ENCODE measurements at regions not wholly inside any gene's neighbourhood (a gene's known extent, or its start where the extent isn't known, plus 50 kb on each side); places are given as distances from the start of the nearest gene placed in this dataset.

DNA sequence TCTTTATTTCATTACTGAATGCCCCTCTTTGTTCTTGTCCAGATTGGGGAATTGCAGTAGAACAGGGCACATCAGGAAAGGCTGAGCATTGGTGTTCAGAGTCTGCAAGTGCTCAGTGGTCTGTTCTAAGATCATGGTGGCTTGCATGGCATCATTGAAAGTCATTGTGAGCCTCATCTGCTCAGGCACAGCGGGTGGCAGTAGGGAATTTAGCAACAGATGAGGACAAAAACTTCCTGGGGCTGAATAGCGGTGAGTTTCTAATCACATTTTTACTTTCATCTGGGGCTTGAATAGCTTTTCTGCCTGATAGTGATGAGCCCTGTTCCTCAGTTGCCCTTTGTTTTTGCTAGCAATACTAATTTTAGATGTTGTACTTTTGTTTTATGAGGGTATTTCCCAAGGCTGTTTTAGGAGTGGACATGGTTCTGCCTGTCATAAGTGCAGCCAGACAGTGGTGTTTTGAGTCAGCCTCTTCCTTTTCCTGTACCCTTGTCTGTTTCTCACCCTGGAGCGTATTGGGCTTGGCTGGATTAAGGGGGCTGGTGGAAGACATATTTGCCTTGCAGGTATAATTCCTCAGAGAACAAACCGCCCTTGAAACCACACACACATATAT lies 127.2 kb upstream of the IL12A start:
- H3K27ac ChIP-seq (ENCODE audit: low read length): no peak overlapping the region
- TF ChIP-seq EZH2 (IDR thresholded peaks at IDR 0.05; ENCODE audit: borderline replicate concordance, insufficient read depth, low read length, poor library complexity, severe bottlenecking) (no peak), SMC3 (conservative IDR thresholded peaks at IDR 0.05; ENCODE audit: poor library complexity) (no peak), MXI1 (conservative IDR thresholded peaks at IDR 0.05; ENCODE audit: poor library complexity, severe bottlenecking) (no peak), POLR2AphosphoS5 (IDR thresholded peaks at IDR 0.05) (no peak), TAF1 (IDR thresholded peaks at IDR 0.05; ENCODE audit: low read depth) (no peak)
- no peak overlapping the region for H3K9ac ChIP-seq (ENCODE audit: low read length)
- H3F3A ChIP-seq (ENCODE audit: insufficient read depth, low read length, poor library complexity, severe bottlenecking): no peaks in the 10 kb centered on the region
- no peaks in the 10 kb centered on the region for H4K20me1 ChIP-seq (ENCODE audit: insufficient read depth)
- H3K36me3 ChIP-seq (ENCODE audit: insufficient read depth, low read length): no peaks in the 10 kb centered on the region
- peaks cover 45% of the 10 kb centered on the region for H3K79me2 ChIP-seq (replicated peaks; ENCODE audit: insufficient read depth, low read length)
- no peak overlapping the region for H2AFZ ChIP-seq (ENCODE audit: low read depth, low read length)
- no peak overlapping the region for H3K4me2 ChIP-seq (ENCODE audit: low read length)
- no peaks in the 10 kb centered on the region for H3K27me3 ChIP-seq (ENCODE audit: insufficient read depth, low read depth, low read length)
- H3K9me3 ChIP-seq (ENCODE audit: low read length): no peaks in the 10 kb centered on the region
- H3K4me3 ChIP-seq (ENCODE audit: low read length): no peak overlapping the region
- H3K9me2 ChIP-seq (ENCODE audit: insufficient read depth, low read length): no peaks in the 10 kb centered on the region

- no peaks in the 10 kb centered on the region for H3K27me3 ChIP-seq (ENCODE audit: insufficient read depth, low read depth, low read length)
- H3K36me3 ChIP-seq (ENCODE audit: insufficient read depth, low read length): no peaks in the 10 kb centered on the region
- H3K9ac ChIP-seq (ENCODE audit: low read length): no peak overlapping the region
- H3K4me2 ChIP-seq (ENCODE audit: low read length): no peak overlapping the region
- H3K27ac ChIP-seq (ENCODE audit: low read length): no peak overlapping the region
- no peak overlapping the region for H2AFZ ChIP-seq (ENCODE audit: low read depth, low read length)
- peaks cover 35% of the 10 kb centered on the region for H3K79me2 ChIP-seq (replicated peaks; ENCODE audit: insufficient read depth, low read length)
- no peak for TF ChIP-seq EP300 (conservative IDR thresholded peaks at IDR 0.05; ENCODE audit: poor library complexity, severe bottlenecking)
- no peaks in the 10 kb centered on the region for H3K9me2 ChIP-seq (ENCODE audit: insufficient read depth, low read length)
- no peaks in the 10 kb centered on the region for H3F3A ChIP-seq (ENCODE audit: insufficient read depth, low read length, poor library complexity, severe bottlenecking)
- H4K20me1 ChIP-seq (ENCODE audit: insufficient read depth): no peaks in the 10 kb centered on the region
- no peak overlapping the region for H3K4me3 ChIP-seq (ENCODE audit: low read length)
- H3K9me3 ChIP-seq (ENCODE audit: low read length): no peaks in the 10 kb centered on the region
Observed at GRCh38 chr3:159865041-159865579, 123.5 kb upstream of the IL12A start.

DNA sequence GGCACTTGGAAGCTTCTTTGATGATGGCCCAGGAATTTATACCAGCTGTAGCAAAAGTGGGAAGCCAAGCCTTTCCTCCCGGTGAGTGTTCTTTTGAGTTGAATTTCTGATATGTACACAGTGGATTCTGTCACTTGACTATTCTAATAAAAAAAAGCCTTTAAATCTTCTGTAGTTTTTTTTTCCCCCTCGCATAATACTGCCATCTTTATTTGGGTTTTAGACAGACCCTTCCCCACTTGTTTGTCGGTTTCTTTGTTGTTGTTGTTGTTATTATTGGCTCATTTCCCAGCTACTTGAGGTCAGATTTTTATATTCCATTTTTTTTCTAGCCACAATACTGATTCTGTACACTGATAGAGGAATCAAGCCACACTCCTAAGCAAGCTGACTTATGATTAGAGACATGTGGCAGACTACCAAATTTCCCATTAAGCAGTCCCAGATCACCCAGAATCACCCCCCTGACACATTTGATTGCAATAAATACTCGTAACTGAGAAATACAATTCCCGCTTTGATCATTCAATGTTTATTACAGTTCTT lies 122.4 kb upstream of the IL12A start:
- H3K9me2 ChIP-seq (ENCODE audit: insufficient read depth, low read length): no peaks in the 10 kb centered on the region
- no peak overlapping the region for H3K9ac ChIP-seq (ENCODE audit: low read length)
- no peaks in the 10 kb centered on the region for H3K36me3 ChIP-seq (ENCODE audit: insufficient read depth, low read length)
- no peaks in the 10 kb centered on the region for H3K9me3 ChIP-seq (ENCODE audit: low read length)
- no peaks in the 10 kb centered on the region for H3K27me3 ChIP-seq (ENCODE audit: insufficient read depth, low read depth, low read length)
- H3K4me3 ChIP-seq (ENCODE audit: low read length): no peak overlapping the region
- TF ChIP-seq TAF1 (IDR thresholded peaks at IDR 0.05; ENCODE audit: low read depth) (no peak), RAD21 (conservative IDR thresholded peaks at IDR 0.05) (no peak), REST (IDR thresholded peaks at IDR 0.05; ENCODE audit: borderline replicate concordance) (no peak), EP300 (conservative IDR thresholded peaks at IDR 0.05; ENCODE audit: poor library complexity, severe bottlenecking) (no peak), MXI1 (conservative IDR thresholded peaks at IDR 0.05; ENCODE audit: poor library complexity, severe bottlenecking) (no peak), POLR2AphosphoS5 (IDR thresholded peaks at IDR 0.05) (no peak), EZH2 (IDR thresholded peaks at IDR 0.05; ENCODE audit: borderline replicate concordance, insufficient read depth, low read length, poor library complexity, severe bottlenecking) (no peak), SMC3 (conservative IDR thresholded peaks at IDR 0.05; ENCODE audit: poor library complexity) (no peak), CTCF (IDR thresholded peaks at IDR 0.05; ENCODE audit: poor library complexity, severe bottlenecking) (no peak)
- H3F3A ChIP-seq (ENCODE audit: insufficient read depth, low read length, poor library complexity, severe bottlenecking): no peaks in the 10 kb centered on the region
- H4K20me1 ChIP-seq (ENCODE audit: insufficient read depth): no peaks in the 10 kb centered on the region
- no peak overlapping the region for H2AFZ ChIP-seq (ENCODE audit: low read depth, low read length)
- H3K79me2 ChIP-seq (replicated peaks; ENCODE audit: insufficient read depth, low read length): peaks cover 34% of the 10 kb centered on the region
- H3K4me2 ChIP-seq (ENCODE audit: low read length): no peak overlapping the region
- no peak overlapping the region for H3K27ac ChIP-seq (ENCODE audit: low read length)

Measured in neural cell (in vitro differentiated cells).